DOHH2 (cell line): ENCODE measurements at regions not wholly inside any gene's neighbourhood (a gene's known extent, or its start where the extent isn't known, plus 50 kb on each side); places are given as distances from the start of the nearest gene placed in this dataset.

Experiments
- H3F3A ChIP-seq: fragments of 200-600 bp; sonication (generic), shearing (Covaris generic); 2 replicates; pipeline ENCODE4 v1.6.0; 2016; ENCODE audit warnings: antibody characterized with exemption, mild to moderate bottlenecking; ENCODE audit not compliant: control insufficient read depth, insufficient read depth
- H3K27ac ChIP-seq: fragments of 200-600 bp; sonication (generic); 2 replicates; pipeline ENCODE4 v1.5.1; 2014; ENCODE audit warnings: low read depth, mild to moderate bottlenecking, low read length, moderate library complexity
- H3K27me3 ChIP-seq: fragments of 200-600 bp; sonication (generic); 2 replicates; pipeline ENCODE4 v1.6.1; 2014; ENCODE audit warnings: mild to moderate bottlenecking, low read length, mixed read lengths; ENCODE audit not compliant: control insufficient read depth
- H3K36me3 ChIP-seq: fragments of 200-600 bp; sonication (generic); 2 replicates; pipeline ENCODE4 v1.6.1; 2014; ENCODE audit warnings: mild to moderate bottlenecking, low read length, moderate library complexity, mixed read lengths; ENCODE audit not compliant: control insufficient read depth
- H3K4me1 ChIP-seq: fragments of 200-600 bp; sonication (generic); 2 replicates; pipeline ENCODE4 v1.6.1; 2014; ENCODE audit warnings: mild to moderate bottlenecking, low read length, mixed read lengths; ENCODE audit not compliant: control insufficient read depth
- H3K4me2 ChIP-seq: fragments of 200-600 bp; sonication (generic); 2 replicates; pipeline ENCODE4 v1.6.0; 2014; ENCODE audit warnings: mild to moderate bottlenecking, low read length, moderate library complexity
- H3K4me3 ChIP-seq: fragments of 200-600 bp; sonication (generic); 2 replicates; pipeline ENCODE4 v1.5.1; 2014; ENCODE audit warnings: mild to moderate bottlenecking, low read length, mixed read lengths
- H3K79me2 ChIP-seq: fragments of 200-600 bp; sonication (generic); 2 replicates; pipeline ENCODE4 v1.6.1; 2014; ENCODE audit warnings: mild to moderate bottlenecking, low read length, mixed read lengths; ENCODE audit not compliant: control insufficient read depth
- H3K9me2 ChIP-seq: fragments of 200-600 bp; sonication (generic); replicated peaks from 2 replicates; pipeline ENCODE4 v1.6.1; 2014; ENCODE audit warnings: mild to moderate bottlenecking, low read length, mixed read lengths; ENCODE audit not compliant: control insufficient read depth
- H3K9me3 ChIP-seq: fragments of 200-600 bp; sonication (generic); 2 replicates; pipeline ENCODE4 v1.6.1; 2014; ENCODE audit warnings: antibody characterized with exemption, low read length, mixed read lengths; ENCODE audit not compliant: control insufficient read depth, insufficient read depth
- H4K20me1 ChIP-seq: fragments of 200-600 bp; sonication (generic); 2 replicates; pipeline ENCODE4 v1.6.0; 2014; ENCODE audit warnings: low read depth, mild to moderate bottlenecking, antibody characterized with exemption, low read length, moderate library complexity; ENCODE audit not compliant: control insufficient read depth, insufficient read depth
- CTCF ChIP-seq: fragments of 200-600 bp; sonication (generic); IDR thresholded peaks from one replicate; pipeline ENCODE4 v1.5.1; 2014; ENCODE audit warnings: antibody characterized with exemption, mild to moderate bottlenecking, low read depth, low read length; ENCODE audit not compliant: poor library complexity, severe bottlenecking
- EZH2phosphoT487 ChIP-seq: fragments of 200-600 bp; sonication (generic); IDR thresholded peaks from 2 replicates; pipeline ENCODE4 v1.6.1; 2017; ENCODE audit warnings: borderline replicate concordance, mild to moderate bottlenecking, antibody characterized with exemption, low read length, moderate library complexity, mixed read lengths

- no peaks in the 10 kb centered on the region for H4K20me1 ChIP-seq
- H3K27me3 ChIP-seq: peaks cover 17% of the 10 kb centered on the region
- no peak overlapping the region for H3K4me2 ChIP-seq
- no peaks in the 10 kb centered on the region for H3K36me3 ChIP-seq
- no peaks in the 10 kb centered on the region for H3K9me2 ChIP-seq
- no peaks in the 10 kb centered on the region for H3F3A ChIP-seq
- no peaks in the 10 kb centered on the region for H3K4me1 ChIP-seq
- TF ChIP-seq CTCF: no peak
- no peak for TF ChIP-seq EZH2phosphoT487
- no peaks in the 10 kb centered on the region for H3K9me3 ChIP-seq
- no peaks in the 10 kb centered on the region for H3K79me2 ChIP-seq
- no peak overlapping the region for H3K27ac ChIP-seq
- H3K4me3 ChIP-seq: no peak overlapping the region
Measured at GRCh38 chr7:25545124-25546008, 317.1 kb upstream of the NPVF start.

- H3K36me3 ChIP-seq: no peaks in the 10 kb centered on the region
- no peak overlapping the region for H3K27ac ChIP-seq
- no peaks in the 10 kb centered on the region for H3K9me2 ChIP-seq
- H3K27me3 ChIP-seq: peaks cover 24% of the 10 kb centered on the region
- no peaks in the 10 kb centered on the region for H3K9me3 ChIP-seq
- TF ChIP-seq CTCF (no peak), EZH2phosphoT487 (no peak)
- H3F3A ChIP-seq: no peaks in the 10 kb centered on the region
- H4K20me1 ChIP-seq: no peaks in the 10 kb centered on the region
- H3K4me3 ChIP-seq: no peak overlapping the region
- no peak overlapping the region for H3K4me2 ChIP-seq
- H3K4me1 ChIP-seq: no peaks in the 10 kb centered on the region
- no peaks in the 10 kb centered on the region for H3K79me2 ChIP-seq
Measured at GRCh38 chr7:25546306-25546705, 318.0 kb upstream of the NPVF start.

GRCh38 chr7:25549271-25549921 lies 321.1 kb upstream of the NPVF start:
- H3F3A ChIP-seq: no peaks in the 10 kb centered on the region
- H3K4me3 ChIP-seq: no peak overlapping the region
- H3K79me2 ChIP-seq: no peaks in the 10 kb centered on the region
- no peaks in the 10 kb centered on the region for H3K4me1 ChIP-seq
- no peak overlapping the region for H3K4me2 ChIP-seq
- H4K20me1 ChIP-seq: no peaks in the 10 kb centered on the region
- H3K27ac ChIP-seq: no peak overlapping the region
- no peaks in the 10 kb centered on the region for H3K9me3 ChIP-seq
- no peaks in the 10 kb centered on the region for H3K36me3 ChIP-seq
- TF ChIP-seq CTCF (no peak), EZH2phosphoT487 (no peak)
- no peaks in the 10 kb centered on the region for H3K9me2 ChIP-seq
- peaks cover 20% of the 10 kb centered on the region for H3K27me3 ChIP-seq
